Bone marrow (tissue), 2 donors: ENCODE measurements at regions not wholly inside any gene's neighbourhood (a gene's known extent, or its start where the extent isn't known, plus 50 kb on each side); places are given as distances from the start of the nearest gene placed in this dataset.

Experiments
- DNase-seq, 2 donors: peaks; one replicate each; lab custom pipeline; 2025; lab: John Stamatoyannopoulos, UW

DNA sequence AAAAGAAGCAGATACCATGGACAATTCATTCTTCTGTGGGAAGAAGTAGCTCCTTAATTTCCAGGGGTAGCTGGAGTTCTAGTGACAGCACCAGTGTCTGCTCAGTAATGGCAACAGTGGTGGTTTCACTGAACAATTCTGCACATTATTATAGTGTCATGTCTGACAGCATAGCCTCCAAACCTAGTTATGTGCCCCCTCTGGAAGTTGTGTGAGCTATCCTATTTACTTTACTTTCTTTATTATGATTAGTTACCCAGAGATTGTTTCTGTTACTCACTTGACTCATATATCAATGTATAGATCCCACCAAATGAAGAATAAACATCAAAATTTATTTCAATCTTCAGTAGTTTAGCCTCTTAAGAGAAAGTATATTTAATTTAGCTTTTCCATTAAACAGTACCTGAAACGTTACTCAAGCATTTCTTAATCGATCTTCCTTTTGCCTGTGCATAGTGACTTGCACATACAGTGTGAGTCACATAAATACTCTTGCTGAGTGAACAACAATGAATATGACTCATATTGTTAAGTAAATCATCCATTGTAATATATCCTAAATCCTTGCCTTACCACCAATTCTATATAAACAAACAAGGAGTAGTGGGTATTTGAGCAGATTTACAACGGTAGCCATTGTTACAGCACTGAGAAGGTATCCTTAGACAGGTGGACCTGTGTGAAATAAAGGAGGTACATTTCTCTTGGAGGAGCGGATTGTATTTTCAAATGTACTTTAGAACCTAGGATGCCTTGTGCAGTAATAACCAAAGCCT, 534.7 kb downstream of the ANKRD50 start:
- no peak for DNase-seq

GRCh38 chr4:124178449-124179021, 534.0 kb downstream of the ANKRD50 start:
- no peak for DNase-seq

DNA sequence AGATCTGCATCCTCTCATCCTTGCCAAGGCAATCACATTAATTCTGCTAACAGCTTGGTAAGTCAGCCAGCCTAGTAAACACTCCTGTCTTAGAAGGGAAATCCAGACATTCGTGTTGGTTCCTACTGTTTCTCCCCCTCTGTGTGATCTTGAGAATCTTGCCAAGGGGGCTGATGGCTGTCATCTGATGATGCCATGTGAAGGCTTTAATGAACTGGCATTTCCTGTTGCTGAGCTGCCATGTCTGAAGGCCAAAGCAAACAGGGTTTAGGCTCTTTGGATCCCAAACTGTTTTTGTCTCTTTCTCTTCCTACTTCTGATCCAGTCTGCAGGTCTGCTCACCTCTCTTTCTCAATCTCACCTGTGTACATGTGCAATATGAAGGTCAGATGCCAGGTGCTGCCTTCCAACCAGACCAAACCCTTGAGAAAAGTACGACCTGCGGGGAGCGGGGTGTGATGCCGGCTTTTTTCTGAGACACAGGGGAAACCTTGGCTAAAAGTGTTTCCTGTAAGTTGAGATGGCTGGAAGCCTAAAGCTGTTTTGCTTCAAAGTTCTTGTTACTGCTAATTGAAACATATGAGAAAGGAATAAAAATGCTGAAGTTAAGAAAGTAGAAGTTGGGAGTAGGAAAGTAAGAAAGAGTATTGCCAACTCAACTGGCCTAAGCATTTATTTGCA, 532.9 kb downstream of the ANKRD50 start:
- no peak for DNase-seq

- no peak for DNase-seq
Observed at GRCh38 chr4:124181039-124181438, 531.5 kb downstream of the ANKRD50 start.

DNA sequence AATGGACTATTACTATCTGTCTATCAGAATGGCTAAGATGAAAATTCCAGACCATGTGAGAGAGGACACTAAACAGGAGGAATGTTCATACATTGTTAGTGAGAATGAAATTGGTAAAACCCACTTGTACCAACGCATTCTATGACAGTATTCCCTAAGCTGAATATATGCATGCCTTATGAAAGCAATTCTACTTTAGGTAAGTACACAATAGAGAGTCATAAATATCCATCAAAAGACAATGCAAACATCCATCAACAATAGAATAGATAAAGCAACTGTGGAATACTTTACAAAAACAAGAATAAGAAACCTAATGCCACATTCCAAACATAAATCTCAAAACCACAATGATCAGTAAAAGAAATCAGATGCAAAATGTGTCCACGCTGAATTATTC, 529.3 kb downstream of the ANKRD50 start:
- DNase-seq, result no peak

DNA sequence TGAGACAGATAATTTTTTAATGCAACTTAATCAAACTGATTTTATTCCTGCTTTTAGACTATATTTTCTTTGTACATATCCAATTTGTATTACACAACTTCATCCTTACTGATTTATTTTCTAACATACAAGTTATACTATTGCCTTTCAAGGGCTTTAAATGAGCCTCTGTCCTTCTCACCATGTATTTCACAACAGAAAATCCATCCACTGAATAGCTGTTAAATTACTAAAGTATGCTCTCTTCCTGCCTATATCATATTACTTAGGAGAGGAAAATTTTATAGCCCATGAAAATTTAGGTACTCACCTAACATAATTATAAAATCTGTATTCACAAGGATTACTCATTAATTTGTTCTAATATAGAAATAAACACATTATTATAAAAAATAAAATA, 528.6 kb downstream of the ANKRD50 start:
- no peak for DNase-seq

DNA sequence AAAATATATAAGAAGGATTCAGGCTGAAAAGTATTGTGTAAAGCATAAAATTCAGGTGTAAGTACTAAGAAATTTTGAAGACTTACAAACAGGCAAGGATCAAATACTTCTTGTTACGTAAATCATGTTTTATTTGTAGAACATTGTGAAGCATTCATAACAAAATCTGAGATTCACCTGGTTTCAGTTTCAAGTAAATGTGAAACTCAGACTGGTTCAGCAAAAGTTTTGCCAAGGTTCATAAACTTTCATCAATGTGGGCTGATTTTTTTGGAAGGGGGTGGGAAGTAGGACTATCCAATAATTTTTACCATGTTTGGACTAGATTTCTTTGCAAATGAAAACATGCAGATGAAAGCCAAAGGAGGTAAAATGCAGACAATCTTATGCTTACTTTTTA, 527.7 kb downstream of the ANKRD50 start:
- no peak for DNase-seq

GRCh38 chr4:124188595-124188994, 523.9 kb downstream of the ANKRD50 start:
- no peak for DNase-seq

DNA sequence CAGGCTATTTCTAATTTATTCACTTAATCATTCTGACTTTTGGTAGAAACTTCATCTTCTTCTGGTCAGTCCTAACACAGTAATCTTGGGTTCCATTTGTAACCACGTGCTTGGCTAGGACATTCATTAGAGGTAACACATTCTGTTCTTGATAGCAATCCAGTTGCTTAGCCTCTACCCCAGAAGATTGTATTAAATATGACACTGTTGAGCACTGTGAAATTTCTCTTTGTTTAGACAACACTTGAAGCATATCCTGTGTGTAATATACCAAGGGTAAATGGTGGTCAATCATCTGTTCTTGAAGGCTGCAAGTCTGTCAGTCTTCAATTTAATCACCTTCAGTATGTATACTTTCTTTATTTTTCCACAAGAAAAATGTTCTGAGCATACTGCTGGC, 523.0 kb downstream of the ANKRD50 start:
- DNase-seq, result no peak

- DNase-seq, result no peak
Observed at GRCh38 chr4:124191329-124191728, 521.2 kb downstream of the ANKRD50 start.

DNA sequence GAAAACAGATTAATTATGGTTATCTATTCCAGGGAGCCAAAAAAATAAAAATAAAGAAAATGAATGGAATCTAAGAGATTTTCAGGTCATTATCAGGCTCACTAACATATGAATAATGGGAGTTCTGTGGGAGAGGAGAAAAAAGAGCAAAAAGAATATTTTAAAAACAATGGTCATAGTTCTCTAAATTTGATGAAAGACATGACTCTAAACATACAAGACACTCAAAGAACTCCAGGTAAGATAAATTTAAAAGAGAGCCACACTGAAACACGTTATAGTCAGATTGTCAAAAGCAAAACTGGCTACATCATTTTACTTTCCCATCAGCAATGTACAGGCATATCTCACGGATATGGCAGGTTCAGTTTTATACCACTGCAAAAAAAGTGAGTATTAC, 520.0 kb downstream of the ANKRD50 start:
- no peak for DNase-seq

DNA sequence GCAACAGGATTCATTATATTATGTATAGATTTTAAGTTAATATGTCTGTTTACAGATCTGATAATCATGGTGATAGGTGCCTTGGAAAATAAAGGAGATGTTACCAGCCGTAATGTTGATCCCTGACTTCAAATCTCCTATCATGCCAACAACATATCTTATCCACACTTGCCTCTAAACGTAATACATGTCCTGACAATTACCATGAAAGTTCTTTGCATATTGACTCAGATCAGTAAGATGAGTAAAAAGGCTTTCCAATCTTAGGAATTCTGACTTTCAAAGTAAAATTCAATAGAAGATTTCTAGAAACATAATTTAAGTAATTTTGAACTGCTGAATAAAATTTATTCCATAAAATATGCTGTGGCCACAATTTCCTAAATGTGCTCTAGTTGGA, 513.3 kb downstream of the ANKRD50 start:
- no peak for DNase-seq

- DNase-seq, result no peak
Observed at GRCh38 chr4:124199755-124200154, 512.8 kb downstream of the ANKRD50 start.

GRCh38 chr4:124201636-124202035, 510.9 kb downstream of the ANKRD50 start:
- DNase-seq, result no peak

DNA sequence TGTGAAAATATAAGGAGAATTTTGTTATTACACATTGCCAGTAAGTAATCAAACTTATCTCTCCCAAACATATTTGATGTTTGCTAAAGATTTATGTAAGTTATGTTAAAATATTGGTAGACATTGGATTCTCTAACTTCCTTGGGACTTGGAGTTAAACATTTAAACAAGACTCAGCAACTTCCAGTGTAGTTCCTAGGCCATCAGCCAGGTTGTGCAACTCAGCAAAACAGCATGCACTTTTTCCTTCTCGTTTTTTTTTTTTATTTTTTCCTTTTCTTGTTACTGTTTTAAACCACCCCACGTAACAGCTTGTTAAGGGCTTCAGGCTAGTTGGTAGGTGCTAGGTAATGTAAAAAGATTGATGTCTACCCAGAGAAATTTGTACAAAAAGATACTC, 510.4 kb downstream of the ANKRD50 start:
- no peak for DNase-seq

- DNase-seq, result no peak
Observed at GRCh38 chr4:124203613-124204238, 508.8 kb downstream of the ANKRD50 start.

- DNase-seq, result no peak
Observed at GRCh38 chr4:124206779-124207605, 505.5 kb downstream of the ANKRD50 start.

DNA sequence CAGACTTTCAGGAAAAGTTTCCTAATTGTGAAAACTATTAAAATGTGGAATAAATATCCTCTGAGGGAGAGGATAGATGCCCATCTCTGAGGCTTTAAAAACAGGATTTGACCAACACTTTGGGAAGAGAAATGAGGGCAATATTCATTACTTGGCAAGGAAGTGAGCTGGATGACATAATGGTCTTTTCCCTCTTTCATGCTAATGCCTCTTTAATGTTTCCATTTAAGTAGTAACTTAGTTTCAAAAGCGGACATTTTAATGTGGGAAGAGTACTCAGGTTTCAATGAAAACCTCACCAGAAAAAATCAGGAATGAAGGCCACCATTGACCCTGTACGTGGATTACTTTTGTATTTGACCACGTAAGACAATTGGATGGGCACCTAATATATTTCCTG, 503.3 kb downstream of the ANKRD50 start:
- no peak for DNase-seq

DNA sequence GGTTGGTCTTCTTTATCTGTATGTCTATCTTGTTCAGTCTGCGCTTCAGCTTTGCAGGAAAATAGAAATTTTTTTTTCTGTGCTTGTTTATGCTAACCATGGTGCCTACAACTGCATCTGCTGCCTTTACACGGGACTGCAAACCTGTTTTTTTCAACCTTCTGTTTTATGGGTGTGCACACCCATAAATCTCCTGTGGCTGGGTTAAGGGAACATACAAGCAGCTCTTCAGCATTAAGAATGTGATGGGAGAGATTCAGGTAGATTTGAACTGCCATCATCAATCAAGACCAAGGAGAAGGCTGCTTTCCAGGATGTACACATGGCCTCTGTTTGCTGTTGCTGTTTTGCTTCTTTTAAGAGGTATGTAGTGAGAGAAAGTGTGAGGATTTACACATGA, 502.9 kb downstream of the ANKRD50 start:
- DNase-seq, result no peak

- DNase-seq, result no peak
Observed at GRCh38 chr4:124210746-124211145, 501.8 kb downstream of the ANKRD50 start.

GRCh38 chr4:124212815-124213630, 499.5 kb downstream of the ANKRD50 start:
- DNase-seq, result no peak
